Mesendoderm (in vitro differentiated cells): ENCODE measurements at regions not wholly inside any gene's neighbourhood (a gene's known extent, or its start where the extent isn't known, plus 50 kb on each side); places are given as distances from the start of the nearest gene placed in this dataset.

Experiments
- DNase-seq: peaks from one replicate; pipeline ENCODE4 v3.0.0; 2013
- H2AK5ac ChIP-seq: 2 replicates; pipeline ENCODE4 v1.6.1; 2013; ENCODE audit warnings: low read length, inconsistent platforms
- H2BK120ac ChIP-seq: 2 replicates; pipeline ENCODE4 v1.6.1; 2013; ENCODE audit warnings: low read depth, mild to moderate bottlenecking, low read length, moderate library complexity, mixed read lengths
- H2BK15ac ChIP-seq: replicated peaks from 2 replicates; pipeline ENCODE4 v1.6.1; 2013; ENCODE audit warnings: low read depth, mild to moderate bottlenecking, moderate library complexity
- H2BK5ac ChIP-seq: 2 replicates; pipeline ENCODE4 v1.6.1; 2013; ENCODE audit warnings: low read length, inconsistent platforms
- H3K18ac ChIP-seq: 2 replicates; pipeline ENCODE4 v1.6.1; 2013; ENCODE audit warnings: mild to moderate bottlenecking, low read length, mixed read lengths
- H3K23ac ChIP-seq: one replicate; pipeline ENCODE4 v1.6.1; 2013; ENCODE audit warnings: low read length
- H3K27ac ChIP-seq: 2 replicates; pipeline ENCODE4 v1.5.1; 2013; ENCODE audit warnings: low read depth, mild to moderate bottlenecking, inconsistent platforms, low read length, moderate library complexity
- H3K27me3 ChIP-seq: 2 replicates; pipeline ENCODE4 v1.6.1; 2013; ENCODE audit warnings: low read length, control low read depth, mild to moderate bottlenecking, inconsistent platforms; ENCODE audit not compliant: insufficient read depth, poor library complexity
- H3K36me3 ChIP-seq: 2 replicates; pipeline ENCODE4 v1.6.1; 2013; ENCODE audit warnings: low read length, inconsistent platforms; ENCODE audit not compliant: control insufficient read depth, insufficient read depth
- H3K4ac ChIP-seq: one replicate; pipeline ENCODE4 v1.6.1; 2013; ENCODE audit warnings: low read depth, mild to moderate bottlenecking, low read length, moderate library complexity
- H3K4me1 ChIP-seq: 2 replicates; pipeline ENCODE4 v1.6.1; 2013; ENCODE audit warnings: low read depth, low read length, inconsistent platforms; ENCODE audit not compliant: control insufficient read depth
- H3K4me2 ChIP-seq: 2 replicates; pipeline ENCODE4 v1.6.1; 2013; ENCODE audit warnings: low read length
- H3K4me3 ChIP-seq: 2 replicates; pipeline ENCODE4 v1.5.1; 2013; ENCODE audit warnings: mild to moderate bottlenecking, low read length
- H3K56ac ChIP-seq: one replicate; pipeline ENCODE4 v1.6.1; 2013; ENCODE audit warnings: low read length
- H3K79me1 ChIP-seq: 2 replicates; pipeline ENCODE4 v1.6.1; 2013; ENCODE audit warnings: low read length, inconsistent platforms
- H3K79me2 ChIP-seq: 2 replicates; pipeline ENCODE4 v1.6.1; 2013; ENCODE audit warnings: mild to moderate bottlenecking, low read length; ENCODE audit not compliant: control insufficient read depth, insufficient read depth
- H3K9ac ChIP-seq: 2 replicates; pipeline ENCODE4 v1.6.1; 2013; ENCODE audit warnings: low read length, inconsistent platforms
- H4K5ac ChIP-seq: one replicate; pipeline ENCODE4 v1.6.1; 2013; ENCODE audit warnings: low read length
- H4K8ac ChIP-seq: one replicate; pipeline ENCODE4 v1.6.1; 2013; ENCODE audit warnings: low read depth, mild to moderate bottlenecking, control low read depth, low read length, moderate library complexity
- WGBS: extraction: QIAGEN DNeasy Blood & Tissue Kit; methylation state at CpG from one replicate; pipeline ENCODE4 v1.1.7; 2013; ENCODE audit warnings: low lambda C conversion rate, missing lambda C conversion rate; ENCODE audit not compliant: insufficient coverage; ENCODE audit errors: extremely low coverage; 5-methylcytosine and 5-hydroxymethylcytosine counted together

GRCh38 chr2:37569131-37569823 is 102.2 kb downstream of the CDC42EP3 start:
- Histone ChIP-seq H2BK15ac (no peak overlapping the region), H3K27me3 (no peaks in the 10 kb centered on the region), H3K9ac (no peak overlapping the region), H3K27ac (no peak overlapping the region), H3K56ac (no peak overlapping the region), H3K79me2 (no peaks in the 10 kb centered on the region), H4K8ac (no peak overlapping the region), H3K4me1 (no peaks in the 10 kb centered on the region), H2AK5ac (no peak overlapping the region), H3K4ac (peak overlapping the region; percentile 52), H2BK5ac (no peak overlapping the region), H2BK120ac (no peak overlapping the region), H3K23ac (no peak overlapping the region), H3K79me1 (no peaks in the 10 kb centered on the region), H3K4me3 (no peak overlapping the region), H4K5ac (no peak overlapping the region), H3K36me3 (no peaks in the 10 kb centered on the region), H3K4me2 (no peak overlapping the region), H3K18ac (no peak overlapping the region)
- WGBS, result no CpG with 5 or more reads among the region's 2 CpGs
- DNase-seq, result no peak

- H3K9ac ChIP-seq, result no peak overlapping the region
- H3K4me3 ChIP-seq, result no peak overlapping the region
- no peak overlapping the region for H2BK5ac ChIP-seq
- H3K18ac ChIP-seq, result no peak overlapping the region
- H3K23ac ChIP-seq, result no peak overlapping the region
- no peak overlapping the region for H2BK15ac ChIP-seq
- no peaks in the 10 kb centered on the region for H3K79me2 ChIP-seq
- H3K4me2 ChIP-seq, result no peak overlapping the region
- no peak overlapping the region for H3K4ac ChIP-seq
- H2BK120ac ChIP-seq, result no peak overlapping the region
- no peaks in the 10 kb centered on the region for H3K79me1 ChIP-seq
- no peak for DNase-seq
- H3K27ac ChIP-seq, result no peak overlapping the region
- no peak overlapping the region for H3K56ac ChIP-seq
- H4K8ac ChIP-seq, result no peak overlapping the region
- WGBS, result no CpG with 5 or more reads among the region's 3 CpGs
- no peaks in the 10 kb centered on the region for H3K4me1 ChIP-seq
- no peak overlapping the region for H4K5ac ChIP-seq
- no peak overlapping the region for H2AK5ac ChIP-seq
- no peaks in the 10 kb centered on the region for H3K36me3 ChIP-seq
- H3K27me3 ChIP-seq, result no peaks in the 10 kb centered on the region
Measured at GRCh38 chr2:37569986-37570679, 101.3 kb downstream of the CDC42EP3 start.

GRCh38 chr2:37570773-37571586 is 100.5 kb downstream of the CDC42EP3 start:
- Histone ChIP-seq H2BK5ac (no peak overlapping the region), H2AK5ac (no peak overlapping the region), H3K27ac (no peak overlapping the region), H3K79me2 (no peaks in the 10 kb centered on the region), H3K56ac (peak overlapping the region; percentile 10), H4K8ac (no peak overlapping the region), H4K5ac (no peak overlapping the region), H3K4me2 (no peak overlapping the region), H2BK15ac (no peak overlapping the region), H3K23ac (no peak overlapping the region), H3K9ac (no peak overlapping the region), H3K4me1 (no peaks in the 10 kb centered on the region), H3K27me3 (no peaks in the 10 kb centered on the region), H3K4ac (no peak overlapping the region), H3K79me1 (no peaks in the 10 kb centered on the region), H3K18ac (no peak overlapping the region), H2BK120ac (no peak overlapping the region), H3K36me3 (no peaks in the 10 kb centered on the region), H3K4me3 (no peak overlapping the region)
- DNase-seq, result no peak
- WGBS, result no CpG with 5 or more reads among the region's 6 CpGs

- Histone ChIP-seq H2AK5ac (no peak overlapping the region), H2BK5ac (no peak overlapping the region), H3K4me3 (no peak overlapping the region), H3K23ac (no peak overlapping the region), H3K27ac (no peak overlapping the region), H3K79me1 (no peaks in the 10 kb centered on the region), H3K79me2 (no peaks in the 10 kb centered on the region), H3K56ac (no peak overlapping the region), H3K18ac (no peak overlapping the region), H2BK15ac (no peak overlapping the region), H4K8ac (no peak overlapping the region), H3K9ac (no peak overlapping the region), H4K5ac (no peak overlapping the region), H3K4me2 (no peak overlapping the region), H3K36me3 (no peaks in the 10 kb centered on the region), H2BK120ac (no peak overlapping the region), H3K4ac (no peak overlapping the region), H3K4me1 (no peaks in the 10 kb centered on the region), H3K27me3 (no peaks in the 10 kb centered on the region)
- DNase-seq, result no peak
- WGBS, result no CpG with 5 or more reads among the region's 7 CpGs
Measured at GRCh38 chr2:37571587-37572136, 99.8 kb downstream of the CDC42EP3 start.

DNA sequence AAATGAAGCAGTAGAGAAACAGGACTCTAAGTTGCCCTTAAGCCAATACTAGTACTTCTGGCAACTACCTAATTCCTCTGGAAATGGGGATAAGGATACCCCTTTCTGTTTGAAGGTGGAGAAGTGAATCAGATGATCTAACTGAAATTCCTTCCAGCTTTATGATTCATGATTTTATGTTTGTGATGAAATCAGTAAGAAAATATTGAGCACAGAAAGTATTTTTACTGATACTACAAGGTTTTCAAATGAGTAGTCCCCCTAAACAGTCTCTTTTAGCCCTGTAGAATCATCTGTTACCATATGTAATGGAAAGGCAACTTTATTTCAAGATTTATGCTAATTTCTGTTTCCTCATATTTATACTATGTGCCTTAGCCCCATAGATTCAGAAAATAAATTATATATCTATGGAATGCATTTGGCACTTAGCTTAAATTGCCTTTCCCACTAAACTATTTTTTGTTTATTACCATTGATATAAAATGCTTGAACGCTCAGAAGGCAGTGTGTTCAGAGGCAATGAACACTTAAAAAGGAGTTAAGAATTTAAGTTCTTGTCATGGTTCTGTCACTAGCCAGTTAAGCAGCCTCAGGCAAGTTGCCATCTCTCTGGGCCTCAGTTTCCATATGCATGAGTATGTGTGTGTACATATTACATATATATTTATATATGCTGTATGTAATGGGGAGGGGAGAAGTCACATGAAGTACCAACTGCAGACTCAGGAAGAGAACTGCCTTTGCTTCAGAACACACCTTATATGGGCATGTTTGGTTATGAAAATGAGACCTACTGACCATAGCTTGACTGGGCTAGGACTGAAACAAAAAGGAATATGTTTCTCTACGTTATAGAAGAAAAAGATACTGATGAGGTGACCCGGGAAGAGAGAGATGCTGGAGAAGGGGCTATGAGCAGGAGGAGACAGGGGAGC is 97.7 kb downstream of the CDC42EP3 start:
- H2AK5ac ChIP-seq, result no peak overlapping the region
- H3K36me3 ChIP-seq, result no peaks in the 10 kb centered on the region
- H2BK5ac ChIP-seq, result no peak overlapping the region
- no peak overlapping the region for H3K56ac ChIP-seq
- no peak overlapping the region for H3K4ac ChIP-seq
- H3K4me1 ChIP-seq, result no peaks in the 10 kb centered on the region
- H3K4me3 ChIP-seq, result no peak overlapping the region
- no peaks in the 10 kb centered on the region for H3K79me2 ChIP-seq
- H4K5ac ChIP-seq, result no peak overlapping the region
- no peak overlapping the region for H3K4me2 ChIP-seq
- H3K27ac ChIP-seq, result no peak overlapping the region
- H3K23ac ChIP-seq, result no peak overlapping the region
- H3K9ac ChIP-seq, result no peak overlapping the region
- no peak overlapping the region for H2BK15ac ChIP-seq
- no peaks in the 10 kb centered on the region for H3K79me1 ChIP-seq
- H3K18ac ChIP-seq, result no peak overlapping the region
- no peak for DNase-seq
- no peak overlapping the region for H4K8ac ChIP-seq
- no CpG with 5 or more reads among the region's 3 CpGs for WGBS
- no peaks in the 10 kb centered on the region for H3K27me3 ChIP-seq
- no peak overlapping the region for H2BK120ac ChIP-seq
